ENCODE measurements at regions not wholly inside any gene's neighbourhood (a gene's known extent, or its start where the extent isn't known, plus 50 kb on each side); places are given as distances from the start of the nearest gene placed in this dataset.

- no peak for TF ChIP-seq CHD7 (IDR thresholded peaks at IDR 0.05; ENCODE audit: insufficient replicate concordance, low read length)
- TF ChIP-seq RXRA (IDR thresholded peaks at IDR 0.05; ENCODE audit: insufficient read depth, low read depth, low read length) = no peak
- no peak for TF ChIP-seq MAFK (IDR thresholded peaks at IDR 0.05; ENCODE audit: low read depth, low read length)
- TF ChIP-seq CTBP2 (IDR thresholded peaks at IDR 0.05; ENCODE audit: borderline replicate concordance, insufficient read depth, insufficient read length, low read length) = no peak
- TF ChIP-seq KDM4A (IDR thresholded peaks at IDR 0.05; ENCODE audit: low read depth, low read length, severe bottlenecking) = no peak
- no peak for TF ChIP-seq BRCA1 (IDR thresholded peaks at IDR 0.05; ENCODE audit: low read depth, low read length)
- TF ChIP-seq TAF7 (optimal IDR thresholded peaks at IDR 0.05; ENCODE audit: borderline replicate concordance, low read depth, low read length) = no peak
- no peak for TF ChIP-seq RAD21 (IDR thresholded peaks at IDR 0.05 in 1 of 2, conservative IDR thresholded peaks at IDR 0.05 in 1 of 2; ENCODE audit: low read depth in 2 of 2, low read length in 2 of 2)
- no peak for TF ChIP-seq EGR1 (IDR thresholded peaks at IDR 0.05; ENCODE audit: borderline replicate concordance, low read depth, low read length)
- no peak for TF ChIP-seq E2F6 (IDR thresholded peaks at IDR 0.05)
- TF ChIP-seq ASH2L (IDR thresholded peaks at IDR 0.05; ENCODE audit: low read length) = no peak
These were observed 133.3 kb upstream of the MAN1A1 start (continued) for GRCh38 chr6:119482850-119483285.
